ENCODE measurements at regions not wholly inside any gene's neighbourhood (a gene's known extent, or its start where the extent isn't known, plus 50 kb on each side); places are given as distances from the start of the nearest gene placed in this dataset.

DNA sequence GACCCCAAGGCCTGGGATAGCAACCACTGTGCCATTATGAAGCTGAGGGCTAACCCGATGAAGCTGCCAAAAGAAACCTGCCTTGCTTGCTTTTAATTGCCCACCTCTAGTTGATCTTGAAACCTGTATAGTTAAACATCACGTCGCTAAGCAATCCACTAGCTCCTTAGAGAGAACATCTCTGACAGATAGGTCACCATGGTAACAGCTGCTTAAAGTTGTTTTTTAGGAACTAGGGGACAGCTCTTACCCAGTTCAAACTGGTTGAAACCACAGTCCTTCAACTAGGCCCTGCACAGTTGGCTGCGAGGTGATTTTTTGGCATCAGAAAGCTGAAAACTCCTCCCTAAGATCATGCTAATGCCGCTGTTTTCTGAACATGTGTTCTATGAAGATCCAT is 135.7 kb downstream of the EBLN2 start:
- no peaks in the 10 kb centered on the region for H3K4me1 Mint-ChIP-seq
- H3K27me3 Mint-ChIP-seq = no peaks in the 10 kb centered on the region

DNA sequence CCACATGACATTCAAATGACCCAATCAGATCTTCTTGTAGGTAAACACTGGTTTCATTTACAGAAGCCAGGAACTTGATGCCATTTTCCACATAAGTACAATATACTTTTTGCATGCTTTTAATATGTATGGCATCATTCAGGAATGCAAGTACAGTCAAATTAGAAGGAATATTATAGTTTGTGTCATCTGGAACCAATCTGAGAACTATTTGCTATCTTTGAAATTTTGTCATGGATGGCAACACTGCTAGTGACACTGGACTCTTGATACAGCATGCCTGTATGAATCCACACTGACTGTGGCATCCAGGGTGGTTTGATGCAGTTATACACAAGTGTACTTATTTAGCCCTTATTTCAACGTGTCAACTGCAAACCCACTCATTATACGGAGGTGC is 141.6 kb downstream of the EBLN2 start:
- no peaks in the 10 kb centered on the region for H3K36me3 Mint-ChIP-seq
- H3K27me3 Mint-ChIP-seq = peaks cover 5% of the 10 kb centered on the region
- no peaks in the 10 kb centered on the region for H3K4me1 Mint-ChIP-seq
- H3K9me3 Mint-ChIP-seq = no peaks in the 10 kb centered on the region
- DNase-seq = no peak
- H3K4me3 Mint-ChIP-seq = no peak overlapping the region
- H3K27ac Mint-ChIP-seq = no peak overlapping the region
- CTCF ChIA-PET = no interaction called here

More for the DNA sequence above, 135.7 kb downstream of the EBLN2 start:
- Mint-ChIP-seq H3K9me3 (peaks cover 2% of the 10 kb centered on the region), H3K27ac (no peak overlapping the region), H3K36me3 (no peaks in the 10 kb centered on the region), H3K4me3 (no peak overlapping the region)
- CTCF ChIA-PET = no interaction called here
- DNase-seq = no peak

- no peaks in the 10 kb centered on the region for H3K4me1 Mint-ChIP-seq
- no peaks in the 10 kb centered on the region for H3K36me3 Mint-ChIP-seq
- H3K9me3 Mint-ChIP-seq = no peaks in the 10 kb centered on the region
- H3K27ac Mint-ChIP-seq = no peak overlapping the region
- H3K27me3 Mint-ChIP-seq = peaks cover 5% of the 10 kb centered on the region
- DNase-seq = no peak
- CTCF ChIA-PET = no interaction called here
- H3K4me3 Mint-ChIP-seq = no peak overlapping the region
Measured at GRCh38 chr3:73203633-73204032, 142.2 kb downstream of the EBLN2 start.

- no peak for DNase-seq
- no peaks in the 10 kb centered on the region for H3K36me3 Mint-ChIP-seq
- no peak overlapping the region for H3K27ac Mint-ChIP-seq
- H3K4me3 Mint-ChIP-seq = no peak overlapping the region
- H3K9me3 Mint-ChIP-seq = no peaks in the 10 kb centered on the region
- CTCF ChIA-PET = interaction anchor here (0.7 kb wide), 1 partner anchor 497 kb away, joined by 3 read pairs; no protein-coding TSS in a partner anchor
- H3K27me3 Mint-ChIP-seq = peaks cover 5% of the 10 kb centered on the region
- no peaks in the 10 kb centered on the region for H3K4me1 Mint-ChIP-seq
Measured at GRCh38 chr3:73204841-73205240, 143.4 kb downstream of the EBLN2 start.

DNA sequence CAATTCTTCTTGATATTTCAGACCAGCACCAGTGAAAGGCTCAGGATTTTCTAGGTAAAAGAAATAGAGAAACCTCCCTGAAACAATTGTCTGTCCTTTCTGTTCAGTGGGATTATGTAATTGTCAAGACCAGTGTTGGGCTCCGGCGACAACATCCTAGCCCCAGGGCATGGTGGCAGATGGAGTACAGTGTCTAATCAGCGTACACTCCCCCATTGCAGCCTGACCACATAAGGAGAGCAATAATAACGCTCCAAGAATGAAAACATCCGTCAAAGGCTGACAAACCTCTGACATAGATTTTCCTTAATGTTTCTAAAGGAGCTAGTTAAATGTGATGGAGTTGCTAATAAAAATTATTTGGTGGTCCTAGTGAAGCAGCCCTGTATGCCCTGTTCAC is 144.6 kb downstream of the EBLN2 start:
- Mint-ChIP-seq H3K27ac (no peak overlapping the region), H3K4me1 (no peaks in the 10 kb centered on the region), H3K27me3 (peaks cover 5% of the 10 kb centered on the region), H3K36me3 (no peaks in the 10 kb centered on the region), H3K9me3 (no peaks in the 10 kb centered on the region), H3K4me3 (no peak overlapping the region)
- CTCF ChIA-PET = no interaction called here
- no peak for DNase-seq

DNA sequence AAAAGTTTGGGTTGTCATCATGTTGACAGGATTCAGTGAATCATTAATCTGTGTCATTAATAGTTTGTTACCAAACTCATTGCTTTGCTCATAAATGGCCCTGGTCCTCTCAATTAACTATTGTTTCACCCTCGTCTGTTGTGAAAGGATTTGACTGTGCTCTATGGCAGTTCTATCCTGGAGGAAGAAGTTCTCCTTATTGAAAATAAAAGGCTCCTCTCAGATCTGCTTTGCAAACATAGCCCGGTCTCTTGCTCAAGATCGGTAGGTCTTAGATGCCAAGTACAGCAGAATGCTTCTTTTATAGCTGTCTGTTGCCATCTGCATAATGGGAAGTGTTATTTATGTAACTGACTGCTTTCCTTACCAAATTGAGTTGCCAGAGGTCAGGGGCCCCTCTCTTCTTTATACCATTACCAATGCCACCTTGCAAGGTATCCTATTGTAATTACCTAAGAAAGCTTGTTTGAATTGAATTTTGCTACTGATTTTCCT is 146.5 kb downstream of the EBLN2 start:
- H3K36me3 Mint-ChIP-seq = no peaks in the 10 kb centered on the region
- CTCF ChIA-PET = no interaction called here
- no peaks in the 10 kb centered on the region for H3K4me1 Mint-ChIP-seq
- DNase-seq = no peak
- peaks cover 5% of the 10 kb centered on the region for H3K27me3 Mint-ChIP-seq
- no peak overlapping the region for H3K4me3 Mint-ChIP-seq
- no peak overlapping the region for H3K27ac Mint-ChIP-seq
- H3K9me3 Mint-ChIP-seq = no peaks in the 10 kb centered on the region

- Mint-ChIP-seq H3K4me3 (no peak overlapping the region), H3K9me3 (no peaks in the 10 kb centered on the region), H3K27ac (no peak overlapping the region), H3K27me3 (peaks cover 5% of the 10 kb centered on the region), H3K4me1 (no peaks in the 10 kb centered on the region), H3K36me3 (no peaks in the 10 kb centered on the region)
- CTCF ChIA-PET = no interaction called here
- DNase-seq = no peak
Measured at GRCh38 chr3:73210759-73211158, 149.3 kb downstream of the EBLN2 start.

GRCh38 chr3:73212683-73213082 is 151.2 kb downstream of the EBLN2 start:
- Mint-ChIP-seq H3K9me3 (no peaks in the 10 kb centered on the region), H3K27me3 (no peaks in the 10 kb centered on the region), H3K4me3 (no peak overlapping the region), H3K36me3 (no peaks in the 10 kb centered on the region), H3K27ac (no peak overlapping the region), H3K4me1 (no peaks in the 10 kb centered on the region)
- no peak for DNase-seq
- CTCF ChIA-PET = no interaction called here

DNA sequence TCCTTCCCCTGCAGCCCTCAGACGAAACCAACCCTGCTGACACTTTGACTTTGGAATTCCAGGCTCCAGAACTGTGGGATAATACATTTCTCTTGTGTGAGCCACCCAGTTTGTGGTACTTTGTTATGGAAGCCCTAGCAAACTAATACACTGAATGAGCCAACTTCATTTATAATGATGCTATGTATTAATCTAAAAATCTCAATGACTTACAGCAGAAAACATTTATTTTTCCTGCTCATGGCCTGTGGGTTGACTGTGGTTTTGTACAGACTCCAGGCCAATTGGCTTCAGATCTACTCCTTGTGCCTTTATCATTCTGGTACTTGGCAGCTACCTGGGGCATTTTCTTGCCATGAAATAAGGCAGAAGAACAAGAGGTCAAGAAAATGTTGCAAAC is 152.4 kb downstream of the EBLN2 start:
- Mint-ChIP-seq H3K4me3 (no peak overlapping the region), H3K9me3 (no peaks in the 10 kb centered on the region), H3K27me3 (no peaks in the 10 kb centered on the region), H3K4me1 (no peaks in the 10 kb centered on the region), H3K27ac (no peak overlapping the region), H3K36me3 (no peaks in the 10 kb centered on the region)
- CTCF ChIA-PET = no interaction called here
- DNase-seq = no peak

GRCh38 chr3:73214846-73215245 is 153.4 kb downstream of the EBLN2 start:
- CTCF ChIA-PET = no interaction called here
- H3K27ac Mint-ChIP-seq = no peak overlapping the region

GRCh38 chr3:73215281-73215680 is 153.8 kb downstream of the EBLN2 start:
- Mint-ChIP-seq H3K36me3 (no peaks in the 10 kb centered on the region), H3K4me3 (no peak overlapping the region), H3K27ac (no peak overlapping the region), H3K27me3 (no peaks in the 10 kb centered on the region), H3K4me1 (no peaks in the 10 kb centered on the region), H3K9me3 (no peaks in the 10 kb centered on the region)
- no peak for DNase-seq
- CTCF ChIA-PET = no interaction called here

More at GRCh38 chr3:73214846-73215245, 153.4 kb downstream of the EBLN2 start:
- no peaks in the 10 kb centered on the region for H3K9me3 Mint-ChIP-seq
- no peaks in the 10 kb centered on the region for H3K4me1 Mint-ChIP-seq
- H3K36me3 Mint-ChIP-seq = no peaks in the 10 kb centered on the region
- no peak overlapping the region for H3K4me3 Mint-ChIP-seq
- no peaks in the 10 kb centered on the region for H3K27me3 Mint-ChIP-seq
- DNase-seq = no peak

DNA sequence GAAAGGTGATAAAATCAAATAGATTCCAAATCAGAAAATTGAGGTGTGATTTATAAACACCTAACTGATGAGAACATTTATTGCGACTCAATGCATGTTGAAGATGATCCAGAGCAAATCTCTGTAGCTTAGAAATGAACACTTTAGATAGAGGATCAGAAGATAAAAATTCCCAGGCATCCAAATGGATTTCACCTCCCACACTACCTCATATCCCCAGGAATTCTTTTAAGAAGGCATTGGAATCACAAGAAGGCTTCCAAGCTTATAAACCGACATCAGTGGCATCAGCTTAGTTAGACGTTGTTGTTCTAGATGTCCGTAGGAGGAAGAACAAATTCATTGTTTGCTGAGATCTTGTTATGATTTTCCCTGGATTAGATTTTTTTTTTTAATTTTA is 154.4 kb downstream of the EBLN2 start:
- Mint-ChIP-seq H3K36me3 (no peaks in the 10 kb centered on the region), H3K4me1 (no peaks in the 10 kb centered on the region), H3K4me3 (no peak overlapping the region), H3K27ac (no peak overlapping the region), H3K27me3 (no peaks in the 10 kb centered on the region), H3K9me3 (no peaks in the 10 kb centered on the region)
- no peak for DNase-seq
- CTCF ChIA-PET = no interaction called here

DNA sequence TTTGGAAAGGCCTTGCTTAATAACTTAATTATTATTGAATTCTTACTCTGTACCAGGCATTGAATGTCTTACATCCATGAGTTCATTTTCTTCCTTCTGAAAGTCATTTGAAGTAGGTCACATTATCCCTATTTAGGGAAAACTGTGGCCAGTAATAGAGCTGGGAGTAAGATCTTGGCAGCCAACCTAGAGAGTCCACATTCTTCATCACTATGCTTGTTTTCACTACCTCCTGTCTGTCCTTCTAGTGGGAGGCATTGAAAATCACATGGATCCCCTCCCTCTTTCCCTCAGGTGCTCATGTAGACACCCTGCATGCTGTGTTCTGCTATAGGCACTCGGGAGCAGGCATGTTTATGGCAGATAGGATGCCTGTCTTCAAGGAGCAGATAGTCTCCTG is 154.9 kb downstream of the EBLN2 start:
- CTCF ChIA-PET = no interaction called here
- Mint-ChIP-seq H3K36me3 (no peaks in the 10 kb centered on the region), H3K27ac (no peak overlapping the region), H3K4me1 (no peaks in the 10 kb centered on the region), H3K9me3 (no peaks in the 10 kb centered on the region), H3K27me3 (no peaks in the 10 kb centered on the region), H3K4me3 (no peak overlapping the region)
- DNase-seq = no peak

GRCh38 chr3:73222126-73222525 is 160.7 kb downstream of the EBLN2 start:
- CTCF ChIA-PET = no interaction called here
- H3K4me1 Mint-ChIP-seq = no peaks in the 10 kb centered on the region
- peaks cover 4% of the 10 kb centered on the region for H3K27me3 Mint-ChIP-seq
- H3K4me3 Mint-ChIP-seq = no peak overlapping the region
- no peaks in the 10 kb centered on the region for H3K9me3 Mint-ChIP-seq
- H3K27ac Mint-ChIP-seq = no peak overlapping the region
- DNase-seq = no peak
- H3K36me3 Mint-ChIP-seq = no peaks in the 10 kb centered on the region

GRCh38 chr3:73225146-73225855 is 163.8 kb downstream of the EBLN2 start:
- no peaks in the 10 kb centered on the region for H3K4me1 Mint-ChIP-seq
- H3K27me3 Mint-ChIP-seq = peaks cover 4% of the 10 kb centered on the region
- no peaks in the 10 kb centered on the region for H3K36me3 Mint-ChIP-seq
- H3K4me3 Mint-ChIP-seq = no peak overlapping the region
- CTCF ChIA-PET = no interaction called here
- no peak overlapping the region for H3K27ac Mint-ChIP-seq
- H3K9me3 Mint-ChIP-seq = no peaks in the 10 kb centered on the region
- no peak for DNase-seq

DNA sequence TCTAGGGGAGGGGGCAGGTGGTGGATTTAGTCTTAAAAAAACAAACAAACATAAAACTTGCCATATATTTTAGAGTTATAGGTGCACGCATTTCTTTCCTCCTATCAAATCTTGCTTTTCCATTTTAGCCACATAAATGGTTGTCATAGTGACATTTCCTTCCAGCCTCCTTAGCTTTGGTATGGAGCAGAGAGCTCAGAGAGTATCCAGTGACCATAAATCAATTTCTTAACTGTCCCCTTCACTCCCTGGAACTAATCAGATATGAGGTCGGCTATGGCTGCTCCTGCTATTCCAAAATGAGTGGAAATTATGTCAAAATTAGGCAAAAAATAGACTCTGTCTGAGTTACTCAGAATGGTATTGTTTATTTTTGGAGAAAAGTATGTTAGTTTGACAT is 164.5 kb downstream of the EBLN2 start:
- H3K27me3 Mint-ChIP-seq = peaks cover 4% of the 10 kb centered on the region
- no peak for DNase-seq
- H3K36me3 Mint-ChIP-seq = no peaks in the 10 kb centered on the region
- no peak overlapping the region for H3K27ac Mint-ChIP-seq
- no peak overlapping the region for H3K4me3 Mint-ChIP-seq
- no peaks in the 10 kb centered on the region for H3K9me3 Mint-ChIP-seq
- H3K4me1 Mint-ChIP-seq = no peaks in the 10 kb centered on the region
- CTCF ChIA-PET = no interaction called here
